ENCODE measurements at regions not wholly inside any gene's neighbourhood (a gene's known extent, or its start where the extent isn't known, plus 50 kb on each side); places are given as distances from the start of the nearest gene placed in this dataset.

DNA sequence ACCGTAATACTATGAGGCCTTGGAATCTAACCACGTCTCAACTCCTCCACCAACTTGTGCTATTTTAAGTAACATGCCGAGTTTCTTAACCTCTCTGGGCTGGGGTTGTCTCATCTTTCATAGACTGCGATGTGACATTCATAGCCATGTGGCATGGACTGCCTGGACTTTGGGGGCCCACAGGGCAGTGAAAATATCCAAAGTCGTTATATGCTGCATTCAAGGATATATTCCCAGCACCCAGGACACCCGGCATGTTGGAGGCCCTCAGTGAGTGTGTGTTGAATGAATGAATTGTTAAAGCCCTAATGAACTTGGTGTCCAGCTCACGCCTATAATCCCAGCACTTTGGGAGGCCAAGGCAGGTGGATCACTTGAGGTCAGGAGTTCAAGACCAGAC, 203.1 kb downstream of the CBLN1 start:
- TF ChIP-seq, protein P1, sequence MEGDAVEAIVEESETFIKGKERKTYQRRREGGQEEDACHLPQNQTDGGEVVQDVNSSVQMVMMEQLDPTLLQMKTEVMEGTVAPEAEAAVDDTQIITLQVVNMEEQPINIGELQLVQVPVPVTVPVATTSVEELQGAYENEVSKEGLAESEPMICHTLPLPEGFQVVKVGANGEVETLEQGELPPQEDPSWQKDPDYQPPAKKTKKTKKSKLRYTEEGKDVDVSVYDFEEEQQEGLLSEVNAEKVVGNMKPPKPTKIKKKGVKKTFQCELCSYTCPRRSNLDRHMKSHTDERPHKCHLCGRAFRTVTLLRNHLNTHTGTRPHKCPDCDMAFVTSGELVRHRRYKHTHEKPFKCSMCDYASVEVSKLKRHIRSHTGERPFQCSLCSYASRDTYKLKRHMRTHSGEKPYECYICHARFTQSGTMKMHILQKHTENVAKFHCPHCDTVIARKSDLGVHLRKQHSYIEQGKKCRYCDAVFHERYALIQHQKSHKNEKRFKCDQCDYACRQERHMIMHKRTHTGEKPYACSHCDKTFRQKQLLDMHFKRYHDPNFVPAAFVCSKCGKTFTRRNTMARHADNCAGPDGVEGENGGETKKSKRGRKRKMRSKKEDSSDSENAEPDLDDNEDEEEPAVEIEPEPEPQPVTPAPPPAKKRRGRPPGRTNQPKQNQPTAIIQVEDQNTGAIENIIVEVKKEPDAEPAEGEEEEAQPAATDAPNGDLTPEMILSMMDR (IDR thresholded peaks at IDR 0.05) = no peak
- TF ChIP-seq POLR2A (IDR thresholded peaks at IDR 0.05) = no peak
- TF ChIP-seq POLR2AphosphoS5 (IDR thresholded peaks at IDR 0.05) = no peak

Data from suprapubic skin (tissue), 4 donors.